ENCODE measurements at regions not wholly inside any gene's neighbourhood (a gene's known extent, or its start where the extent isn't known, plus 50 kb on each side); places are given as distances from the start of the nearest gene placed in this dataset.

DNA sequence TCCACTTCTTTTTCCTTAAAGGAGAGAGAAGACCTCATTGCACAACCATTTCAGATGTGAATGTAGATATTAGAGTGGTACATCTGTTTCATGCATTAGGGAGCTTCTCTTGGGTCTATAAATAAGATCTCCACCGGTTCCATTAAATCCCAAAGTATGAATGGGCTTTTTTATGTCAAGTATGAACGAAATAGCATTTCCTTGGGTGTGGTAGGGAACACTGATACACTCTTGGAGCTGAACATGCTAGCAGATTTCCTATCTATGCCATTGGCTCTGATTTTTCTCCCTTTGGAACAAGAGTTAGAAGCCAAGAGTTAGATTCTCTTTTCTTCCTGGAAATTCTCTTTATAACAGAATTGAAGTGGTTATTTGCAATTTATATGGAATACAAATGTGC, 245.6 kb upstream of the ADAMTS5 start:
- DNase-seq (ENCODE audit: low read depth in 3 of 3), result no peak

DNA sequence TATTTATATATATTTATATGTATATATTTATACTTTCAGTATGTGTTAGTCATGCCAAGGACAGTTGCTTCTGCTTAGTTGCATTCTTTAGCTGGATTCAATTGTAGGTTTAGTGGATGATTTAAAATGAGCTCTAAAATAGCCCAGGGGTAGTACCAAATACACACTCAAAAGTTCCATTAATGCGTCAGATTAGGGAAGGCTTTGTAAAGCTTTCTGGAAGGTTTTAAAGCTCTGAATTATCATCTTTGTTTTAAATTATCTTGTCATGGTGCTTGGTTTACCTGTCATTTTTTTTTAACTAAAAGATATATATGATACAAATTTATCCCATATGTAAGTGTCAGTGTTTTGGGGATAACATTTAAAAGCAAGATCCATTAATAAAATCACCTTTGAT, 242.7 kb upstream of the ADAMTS5 start:
- no peak for DNase-seq (ENCODE audit: low read depth in 3 of 3)

DNA sequence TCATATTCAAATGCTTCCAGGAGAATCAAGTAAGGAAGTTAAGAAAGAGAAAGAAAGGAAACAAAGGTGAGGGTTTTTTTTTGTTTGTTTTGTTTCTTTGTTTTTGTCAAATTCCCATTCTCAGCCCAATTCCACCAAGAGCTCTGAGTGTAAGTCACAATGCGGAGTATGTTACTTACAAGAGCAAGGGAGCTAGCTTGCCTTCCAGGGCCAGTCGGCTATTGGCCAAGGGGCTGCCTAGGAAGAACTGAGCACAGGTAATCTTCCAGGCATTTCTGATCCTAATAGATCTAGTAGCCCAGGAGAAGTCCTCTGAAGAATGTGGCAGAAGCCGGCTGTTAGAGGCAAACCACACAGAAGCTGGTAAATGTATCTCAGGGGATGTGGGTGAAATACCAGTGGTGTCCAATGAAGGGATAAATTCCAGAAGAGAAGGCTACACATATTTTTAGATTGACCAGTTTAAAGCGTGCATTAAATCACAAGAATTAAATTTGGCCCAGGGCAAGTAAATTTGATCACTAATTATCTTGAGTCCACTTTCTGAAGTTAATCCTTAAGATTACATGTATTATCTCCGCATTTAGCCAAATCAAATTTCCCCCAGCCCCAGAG, 239.6 kb upstream of the ADAMTS5 start:
- DNase-seq (ENCODE audit: low read depth in 3 of 3), result no peak

DNA sequence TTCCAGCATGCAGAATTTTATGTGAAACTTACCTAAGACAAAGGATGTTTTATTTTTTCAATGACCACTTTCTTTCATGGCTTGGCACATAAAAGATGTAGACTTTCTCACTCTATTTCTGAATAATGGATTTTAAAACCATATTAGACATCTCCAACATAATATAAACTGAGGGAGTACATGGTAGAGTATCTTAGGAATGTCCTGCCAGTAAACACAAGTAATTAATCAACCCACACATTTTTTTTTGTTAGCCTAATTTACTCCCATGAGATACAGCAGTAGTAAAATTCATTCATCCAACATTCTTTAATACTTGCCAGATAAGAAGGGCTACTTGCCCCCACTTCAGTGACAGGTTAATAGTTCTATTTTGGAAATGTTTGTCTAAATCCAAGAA, 235.4 kb upstream of the ADAMTS5 start:
- no peak for DNase-seq (ENCODE audit: low read depth in 3 of 3)

DNA sequence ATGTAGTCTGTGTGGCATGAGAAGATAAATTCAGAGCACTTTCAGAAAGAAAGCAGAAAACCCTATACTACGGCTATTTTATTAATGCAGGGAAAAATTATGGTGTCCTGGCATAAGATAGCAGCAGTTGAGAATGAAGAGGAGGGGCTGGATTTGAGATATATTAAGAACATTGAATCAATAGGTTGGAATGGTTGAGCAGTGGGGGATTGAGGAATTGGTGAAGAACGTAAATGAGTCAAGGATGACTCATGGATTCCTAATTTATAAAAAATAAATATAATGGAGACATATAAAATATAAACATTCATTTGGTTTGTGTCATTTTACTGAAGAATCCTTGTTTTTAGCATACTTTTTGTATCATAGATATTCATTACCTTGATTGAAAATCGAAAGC, 234.3 kb upstream of the ADAMTS5 start:
- no peak for DNase-seq (ENCODE audit: low read depth in 3 of 3)

DNA sequence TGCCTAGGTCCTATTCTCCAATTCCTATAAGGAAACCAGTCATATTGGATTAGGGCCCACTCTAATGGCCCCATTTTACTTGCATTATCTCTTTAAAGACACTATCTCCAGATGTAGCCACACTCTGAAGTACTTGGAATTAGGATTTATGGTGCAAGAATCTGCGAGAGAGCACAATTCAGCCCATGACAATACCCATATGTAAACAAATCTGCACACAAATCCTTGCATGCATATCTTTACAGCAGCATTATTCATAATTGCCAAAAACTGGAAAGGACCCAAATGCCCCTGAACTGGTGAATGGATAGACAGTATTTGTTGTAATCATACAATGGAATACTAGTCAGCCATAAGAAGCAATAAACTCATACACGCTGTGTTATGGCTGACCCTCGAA, 229.8 kb upstream of the ADAMTS5 start:
- no peak for DNase-seq (ENCODE audit: low read depth in 3 of 3)

DNA sequence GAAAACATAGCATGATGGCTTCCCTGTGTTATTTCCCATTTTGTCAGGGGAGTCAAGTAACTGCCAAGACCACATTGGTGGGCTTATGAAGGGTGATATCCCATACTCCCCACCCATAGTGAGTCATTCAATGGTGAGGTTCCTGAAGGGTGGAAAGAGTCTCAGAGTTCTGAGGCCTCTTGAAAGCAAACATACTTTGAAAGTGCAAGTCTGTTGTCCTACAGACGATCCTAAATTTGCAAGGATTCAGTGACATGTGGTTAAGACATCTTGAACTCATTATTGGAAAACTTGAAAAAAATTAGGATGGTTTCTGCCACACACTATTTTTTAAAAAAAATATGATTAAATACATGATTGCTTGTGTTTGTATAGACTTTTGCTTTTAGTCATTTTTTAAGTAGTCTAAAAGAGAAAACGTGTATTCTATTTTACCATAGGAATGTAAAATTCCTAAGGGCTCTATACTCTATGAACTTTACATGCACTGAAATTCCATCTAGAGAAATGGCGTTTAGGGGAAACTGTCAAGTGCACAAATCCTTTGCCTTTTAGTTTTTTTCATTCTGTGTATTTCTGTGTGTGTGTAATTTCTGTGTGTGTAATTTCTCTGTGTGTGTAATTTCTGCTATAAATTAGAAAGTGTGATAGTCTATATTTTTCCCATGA, 225.5 kb upstream of the ADAMTS5 start:
- no peak for DNase-seq (ENCODE audit: low read depth in 3 of 3)

DNA sequence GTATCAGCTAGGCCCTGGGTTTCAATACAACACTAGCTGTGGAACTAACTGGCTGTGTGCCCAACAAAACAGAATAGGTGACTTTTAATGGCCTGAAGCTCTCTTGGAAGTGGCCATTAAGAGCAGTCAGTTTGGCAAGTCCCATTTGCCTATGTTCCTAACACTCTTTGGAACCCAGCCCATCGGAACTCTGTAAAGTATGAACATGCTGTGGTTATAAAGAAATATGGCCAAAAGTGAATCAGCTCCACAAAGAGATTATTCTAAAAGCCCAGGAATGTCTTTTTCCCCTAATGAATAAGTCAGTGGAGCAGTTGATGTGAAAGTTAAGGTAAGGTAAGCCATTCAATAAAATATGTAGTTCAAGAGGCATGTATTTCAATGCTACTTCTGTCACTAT, 223.7 kb upstream of the ADAMTS5 start:
- no peak for DNase-seq (ENCODE audit: low read depth in 3 of 3)

DNA sequence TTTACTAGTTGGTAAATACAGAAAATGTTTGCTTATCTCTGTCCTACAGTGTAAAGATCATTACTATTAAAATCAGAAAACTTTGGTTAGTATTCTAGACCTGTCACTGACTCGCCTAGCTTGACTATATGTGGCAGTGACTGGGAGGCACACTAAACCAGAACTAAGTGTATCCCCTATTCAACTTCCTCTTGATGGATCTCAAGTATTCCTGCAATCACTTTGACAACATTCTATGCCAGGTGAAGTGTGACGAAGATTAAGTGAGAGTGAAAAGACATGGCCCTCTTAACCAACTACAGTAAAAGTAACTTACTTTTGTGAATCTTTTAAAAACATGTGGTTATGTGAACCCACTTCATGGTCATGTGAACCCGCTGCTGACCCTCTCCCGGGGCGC, 223.0 kb upstream of the ADAMTS5 start:
- DNase-seq (ENCODE audit: low read depth in 3 of 3), result no peak

DNA sequence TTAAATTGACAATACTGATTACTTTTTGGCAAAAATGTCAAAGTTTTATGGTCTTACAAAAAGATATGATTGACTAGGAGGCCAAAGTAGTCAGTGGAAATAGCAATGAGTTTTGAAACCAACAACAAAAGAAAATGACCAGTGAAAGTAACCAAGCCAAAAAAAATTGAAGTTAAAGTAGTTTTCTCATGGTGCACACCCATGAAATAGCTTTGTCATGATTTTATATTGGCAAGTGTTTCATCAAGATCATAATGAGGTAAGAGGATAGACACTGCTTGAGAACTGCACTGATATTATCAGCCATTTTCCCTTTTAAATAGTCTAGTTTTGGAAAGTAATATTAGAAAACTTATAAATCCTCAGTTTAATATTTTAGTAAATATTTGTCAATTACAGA, 206.2 kb upstream of the ADAMTS5 start:
- no peak for DNase-seq (ENCODE audit: low read depth in 3 of 3)

DNA sequence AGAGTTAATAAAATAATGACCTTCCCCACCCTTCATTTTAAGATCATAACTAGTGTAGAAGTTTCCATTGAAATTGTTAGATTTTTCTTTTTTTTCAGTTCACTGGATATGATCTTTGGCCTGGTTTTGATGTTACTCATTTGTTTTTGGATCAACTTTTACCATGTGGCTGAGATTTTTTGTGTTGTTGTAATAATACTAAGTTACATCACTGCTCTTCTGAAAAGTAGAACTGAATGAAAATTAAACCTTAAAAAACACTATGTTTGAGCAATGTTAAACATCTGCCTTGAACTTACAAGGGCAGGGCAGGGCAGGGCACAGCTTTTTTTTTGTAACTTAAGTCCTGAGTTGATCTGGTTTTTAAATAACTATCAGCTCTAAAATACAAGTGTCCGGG, 204.8 kb upstream of the ADAMTS5 start:
- DNase-seq (ENCODE audit: low read depth in 3 of 3), result no peak

DNA sequence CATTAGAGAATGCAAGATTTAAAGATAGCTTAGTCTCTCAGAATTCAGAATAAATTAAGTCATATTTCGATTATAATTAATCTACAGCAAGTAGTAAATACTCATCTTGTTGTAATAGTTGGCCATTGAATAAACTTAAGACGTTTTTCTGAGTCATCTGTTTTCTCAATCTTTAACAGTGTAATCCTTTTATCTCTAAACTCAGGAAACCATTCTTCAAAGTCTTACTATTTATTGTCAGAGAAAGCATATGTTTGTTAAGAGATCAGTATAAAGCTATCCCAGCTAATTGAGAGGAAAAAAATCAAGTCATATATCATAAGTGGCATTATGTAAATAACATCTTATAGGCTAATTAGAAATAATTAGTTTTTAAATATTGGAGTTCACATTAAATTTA, 201.2 kb upstream of the ADAMTS5 start:
- no peak for DNase-seq (ENCODE audit: low read depth in 3 of 3)

DNA sequence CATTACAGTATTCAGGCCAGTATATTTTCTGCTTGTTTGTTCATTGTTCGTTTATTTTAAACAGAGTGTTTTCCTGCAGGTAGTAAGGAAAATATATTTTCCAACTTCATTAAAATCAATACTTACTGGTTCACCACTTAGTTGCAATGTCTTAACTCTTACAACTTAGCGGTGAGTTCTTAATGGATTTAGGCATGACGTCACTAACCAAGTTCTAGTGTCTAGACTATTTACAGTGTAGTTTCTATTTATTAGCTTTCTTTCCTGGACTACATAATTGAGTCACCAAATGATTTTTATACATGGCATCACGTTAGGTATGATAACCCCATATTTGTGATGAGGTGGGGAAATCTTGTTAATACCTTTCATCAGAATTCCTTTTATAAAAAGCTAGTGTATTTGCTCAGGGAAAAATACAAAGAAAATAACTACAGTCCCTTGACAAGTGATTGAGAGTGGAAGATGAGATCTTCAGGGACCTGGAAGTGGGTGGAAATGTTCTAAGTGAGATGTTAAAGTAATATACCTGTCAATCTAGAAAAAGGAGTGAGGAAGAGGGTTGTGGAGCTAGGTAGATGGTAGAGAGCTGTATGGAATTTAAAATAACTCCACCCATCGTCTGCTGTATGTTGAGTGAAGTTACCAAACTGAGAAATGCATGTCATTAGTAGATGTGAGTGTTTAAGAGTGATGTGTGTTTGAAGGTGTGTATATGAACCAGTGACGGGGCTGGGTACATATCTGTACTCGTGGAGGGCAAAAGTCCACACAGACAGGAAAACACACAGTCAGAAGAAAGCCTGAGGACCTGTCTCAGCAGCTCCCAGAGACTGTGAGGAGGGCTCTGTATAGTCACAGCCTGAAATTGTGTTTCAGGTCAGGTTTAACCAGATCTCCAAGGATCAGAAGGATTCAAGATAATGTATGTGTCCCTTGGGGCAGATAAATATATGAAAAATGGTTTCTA, 197.6 kb upstream of the ADAMTS5 start:
- DNase-seq (ENCODE audit: low read depth in 3 of 3), result no peak

DNA sequence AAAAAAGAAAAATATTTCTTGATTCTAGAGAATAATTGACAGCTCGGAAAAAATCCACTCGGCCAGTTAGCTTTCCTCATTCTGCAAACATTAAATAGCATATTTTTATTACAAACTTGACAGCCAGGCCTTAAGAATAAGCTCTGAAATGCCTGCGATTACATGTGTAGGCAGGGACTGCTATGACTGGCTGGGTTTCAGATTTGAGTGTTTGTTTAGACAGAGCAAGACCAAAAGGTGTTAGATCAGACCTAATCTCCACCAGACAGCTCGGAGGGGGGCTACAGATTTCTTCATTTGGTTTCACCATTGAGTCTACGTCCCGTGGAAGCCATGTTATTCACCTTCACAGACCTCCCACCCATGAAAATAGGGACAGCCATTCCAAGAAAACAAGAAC, 192.1 kb upstream of the ADAMTS5 start:
- DNase-seq (ENCODE audit: low read depth in 3 of 3), result no peak

DNA sequence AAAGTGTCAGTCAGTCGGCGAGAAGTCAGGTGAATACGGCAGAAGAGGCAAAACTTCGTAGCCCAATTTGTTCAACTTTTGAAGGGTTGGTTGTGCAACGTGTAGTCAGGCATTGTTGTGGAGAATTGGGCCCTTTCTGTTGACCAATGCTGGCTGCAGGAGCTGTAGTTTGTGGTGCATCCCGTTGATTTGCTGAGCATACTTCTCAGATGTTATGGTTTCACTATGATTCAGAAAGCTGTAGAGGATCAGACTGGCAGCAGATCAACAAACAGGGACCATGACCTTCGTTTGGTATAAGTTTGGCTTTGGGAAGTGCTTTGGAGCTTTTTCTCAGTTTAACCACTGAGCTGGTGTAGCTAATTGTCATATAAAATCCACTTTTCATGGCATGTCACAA, 190.2 kb upstream of the ADAMTS5 start:
- no peak for DNase-seq (ENCODE audit: low read depth in 3 of 3)

DNA sequence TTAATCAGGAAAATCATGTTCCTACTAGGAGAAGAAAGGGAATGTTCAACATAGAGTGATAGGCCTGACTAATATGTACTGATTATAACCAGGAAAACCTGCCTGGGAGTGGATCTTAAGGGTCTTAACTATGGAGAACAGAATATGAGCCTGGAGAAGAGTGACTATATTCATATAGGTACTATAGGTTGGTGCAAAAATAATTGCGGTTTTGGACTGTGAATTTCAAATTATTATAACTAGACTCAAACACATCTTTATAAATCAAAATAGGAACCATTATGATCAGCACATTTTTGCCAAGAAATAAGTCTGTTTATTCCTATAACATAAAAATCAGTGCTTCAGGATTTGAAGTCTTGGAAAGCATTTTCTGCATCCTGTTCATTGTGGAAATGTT, 189.8 kb upstream of the ADAMTS5 start:
- DNase-seq (ENCODE audit: low read depth in 3 of 3), result no peak

DNA sequence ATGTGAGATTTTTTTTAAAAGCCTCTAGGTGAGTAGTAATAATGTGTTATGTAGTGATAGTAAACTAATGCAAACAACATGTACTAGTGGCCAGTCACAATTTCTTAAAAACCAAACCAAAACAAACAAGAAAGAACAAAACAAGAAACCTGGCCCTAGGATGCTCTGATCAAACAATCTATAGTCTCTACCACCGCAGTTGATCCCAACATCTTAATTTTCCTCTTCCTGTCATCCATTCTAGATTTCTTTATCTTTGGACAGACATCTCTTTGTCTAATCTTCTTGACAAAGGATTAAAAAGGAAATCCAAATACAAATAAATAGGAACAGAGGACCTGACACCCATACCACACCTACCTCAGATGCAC, 188.2 kb upstream of the ADAMTS5 start:
- DNase-seq (ENCODE audit: low read depth in 3 of 3), result no peak

DNA sequence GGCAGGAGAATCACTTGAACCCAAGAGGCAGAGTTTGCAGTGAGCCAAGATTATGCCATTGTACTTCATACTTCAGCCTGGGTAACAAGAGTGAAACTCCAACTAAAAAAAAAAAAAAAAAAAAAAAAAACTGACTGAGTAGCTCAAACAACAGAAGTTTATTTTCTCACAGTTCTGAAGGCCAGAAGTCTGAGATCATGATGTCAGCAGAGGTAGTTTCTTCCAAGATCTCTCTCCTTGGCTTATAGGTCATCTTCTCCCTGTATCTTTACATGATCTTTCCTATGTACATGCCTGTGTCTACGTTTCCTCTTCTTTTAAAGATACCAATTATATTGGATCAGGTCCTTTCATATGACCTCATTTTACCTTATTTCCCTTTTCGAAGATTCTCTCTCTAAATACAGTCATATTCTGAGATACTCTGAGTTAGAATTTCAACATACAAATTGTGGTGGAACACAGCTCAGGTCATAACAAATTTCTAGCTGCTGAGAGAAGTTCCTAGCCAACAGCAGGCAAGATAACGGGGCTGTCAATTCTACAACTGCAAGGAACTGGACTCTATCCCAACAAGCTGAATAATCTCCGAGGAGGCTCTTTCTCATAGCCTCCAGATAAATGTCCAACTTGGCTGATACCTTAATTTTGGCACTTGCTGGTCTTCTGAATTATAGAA, 187.7 kb upstream of the ADAMTS5 start:
- DNase-seq (ENCODE audit: low read depth in 3 of 3), result no peak

DNA sequence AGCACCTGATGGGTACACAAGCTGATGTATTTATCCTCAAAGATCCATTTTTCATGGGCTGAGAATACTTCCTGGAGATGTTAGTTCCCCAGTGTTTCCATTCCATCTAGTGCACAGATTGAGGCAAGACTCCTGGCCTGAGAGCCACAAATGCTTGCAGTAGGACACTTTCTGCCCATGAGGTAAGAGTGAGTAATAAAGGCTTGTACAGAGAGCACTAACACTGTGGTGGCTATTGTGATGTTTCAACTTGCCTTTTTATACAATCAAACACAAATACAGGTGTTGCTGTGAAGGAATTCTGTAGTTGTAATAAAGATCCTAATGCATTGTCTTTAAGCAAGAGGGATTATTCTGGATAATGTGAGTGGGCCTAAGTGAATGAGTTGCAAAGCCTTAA, 186.1 kb upstream of the ADAMTS5 start:
- DNase-seq (ENCODE audit: low read depth in 3 of 3), result no peak

DNA sequence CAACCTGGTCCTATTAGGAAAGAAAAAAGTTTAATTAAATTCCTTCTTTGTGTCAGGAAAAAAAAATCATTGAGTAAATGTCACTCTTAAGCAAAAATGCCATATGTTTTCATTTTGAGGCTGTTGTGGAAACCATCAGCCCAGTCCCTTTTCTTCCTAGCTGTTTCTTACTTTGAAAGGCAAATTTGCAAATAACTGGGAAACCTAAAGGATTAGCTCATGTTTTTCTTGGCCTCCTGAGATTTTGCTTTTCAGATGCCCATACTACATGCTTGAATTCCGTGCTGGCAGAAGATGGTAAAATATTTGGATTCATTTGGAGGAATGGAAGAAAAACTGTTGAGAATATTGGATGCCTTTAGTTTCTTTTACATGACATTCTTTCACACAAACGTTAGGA, 182.1 kb upstream of the ADAMTS5 start:
- DNase-seq (ENCODE audit: low read depth in 3 of 3), result no peak

DNA sequence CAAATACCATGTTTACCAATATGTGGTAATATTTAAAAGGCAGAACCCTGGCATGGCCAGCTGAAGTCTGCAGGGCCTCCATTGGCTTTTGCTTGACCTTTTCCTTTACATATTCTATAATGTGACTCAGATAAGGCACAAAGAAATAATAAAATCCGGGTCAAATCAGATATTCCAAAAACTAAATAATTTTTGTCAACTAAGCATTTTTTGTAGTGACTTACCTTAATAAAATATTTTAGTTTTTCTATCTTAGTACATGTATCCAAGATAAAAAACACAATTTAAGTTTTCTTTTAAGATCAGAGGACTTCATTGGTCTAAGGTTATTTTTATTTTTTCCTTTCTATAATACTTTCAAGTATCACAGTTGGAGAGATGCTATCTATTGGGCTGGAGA, 179.4 kb upstream of the ADAMTS5 start:
- no peak for DNase-seq (ENCODE audit: low read depth in 3 of 3)

DNA sequence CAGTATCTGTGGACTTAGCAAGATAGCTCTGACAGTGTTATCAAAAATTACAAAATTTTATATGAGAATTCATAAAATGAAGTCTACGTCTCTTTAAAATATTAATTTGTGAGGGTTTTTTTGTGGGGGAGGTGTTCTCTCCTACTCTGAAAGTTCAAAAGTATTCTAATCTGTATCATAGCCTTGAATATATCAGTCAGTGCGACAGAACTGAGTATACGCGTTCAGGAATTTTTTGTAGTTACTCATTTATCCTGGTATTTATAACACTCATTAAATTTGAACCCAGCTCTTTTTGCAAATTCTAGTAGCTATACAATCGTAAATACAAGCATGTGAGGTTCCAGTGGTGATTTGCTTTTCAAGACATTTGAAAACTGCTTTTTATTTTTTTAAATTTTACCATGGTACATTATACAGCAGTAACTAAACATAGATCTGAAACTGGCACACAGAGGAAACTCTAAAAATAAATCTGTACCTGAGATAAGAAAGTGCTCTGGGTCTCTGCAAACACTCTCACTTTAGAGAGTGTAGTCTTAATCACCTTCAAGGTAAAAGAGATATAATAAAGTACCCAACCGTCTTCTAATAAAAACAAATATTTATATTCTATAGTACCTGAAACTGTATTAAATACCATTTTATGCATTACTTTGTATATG, 178.4 kb upstream of the ADAMTS5 start:
- DNase-seq (ENCODE audit: low read depth in 3 of 3), result no peak
